ENCODE measurements at regions not wholly inside any gene's neighbourhood (a gene's known extent, or its start where the extent isn't known, plus 50 kb on each side); places are given as distances from the start of the nearest gene placed in this dataset.

- Histone ChIP-seq H3K27ac (ENCODE audit: low read depth, low read length, poor library complexity, severe bottlenecking) (no peak overlapping the region), H4K20me1 (ENCODE audit: insufficient read depth, low read length) (no peaks in the 10 kb centered on the region), H3K79me2 (ENCODE audit: insufficient read depth, low read length) (no peaks in the 10 kb centered on the region), H2AFZ (ENCODE audit: low read length) (no peak overlapping the region), H3K36me3 (ENCODE audit: insufficient read depth, low read length) (no peaks in the 10 kb centered on the region; the same call in 1 of the 2 replicates), H3K9me3 (ENCODE audit: low read length) (0 out of 2 replicates have a peak, but pooled peaks cover 5% of the 10 kb centered on the region), H3K4me2 (ENCODE audit: low read length) (no peak overlapping the region), H3K4me1 (ENCODE audit: insufficient read depth, low read length, severe bottlenecking) (no peaks in the 10 kb centered on the region), H3K9ac (ENCODE audit: low read length) (no peak overlapping the region), H3K27me3 (ENCODE audit: insufficient read depth, low read length) (peaks cover 3% of the 10 kb centered on the region), H3F3A (ENCODE audit: insufficient read depth, low read length) (no peaks in the 10 kb centered on the region), H3K4me3 (ENCODE audit: low read depth, low read length, poor library complexity, severe bottlenecking) (no peak overlapping the region), H3K9me2 (ENCODE audit: low read depth, low read length) (no peaks in the 10 kb centered on the region)
- TF ChIP-seq, protein P1, sequence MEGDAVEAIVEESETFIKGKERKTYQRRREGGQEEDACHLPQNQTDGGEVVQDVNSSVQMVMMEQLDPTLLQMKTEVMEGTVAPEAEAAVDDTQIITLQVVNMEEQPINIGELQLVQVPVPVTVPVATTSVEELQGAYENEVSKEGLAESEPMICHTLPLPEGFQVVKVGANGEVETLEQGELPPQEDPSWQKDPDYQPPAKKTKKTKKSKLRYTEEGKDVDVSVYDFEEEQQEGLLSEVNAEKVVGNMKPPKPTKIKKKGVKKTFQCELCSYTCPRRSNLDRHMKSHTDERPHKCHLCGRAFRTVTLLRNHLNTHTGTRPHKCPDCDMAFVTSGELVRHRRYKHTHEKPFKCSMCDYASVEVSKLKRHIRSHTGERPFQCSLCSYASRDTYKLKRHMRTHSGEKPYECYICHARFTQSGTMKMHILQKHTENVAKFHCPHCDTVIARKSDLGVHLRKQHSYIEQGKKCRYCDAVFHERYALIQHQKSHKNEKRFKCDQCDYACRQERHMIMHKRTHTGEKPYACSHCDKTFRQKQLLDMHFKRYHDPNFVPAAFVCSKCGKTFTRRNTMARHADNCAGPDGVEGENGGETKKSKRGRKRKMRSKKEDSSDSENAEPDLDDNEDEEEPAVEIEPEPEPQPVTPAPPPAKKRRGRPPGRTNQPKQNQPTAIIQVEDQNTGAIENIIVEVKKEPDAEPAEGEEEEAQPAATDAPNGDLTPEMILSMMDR (IDR thresholded peaks at IDR 0.05; ENCODE audit: low read length) = no peak
- no peak for TF ChIP-seq EZH2 (IDR thresholded peaks at IDR 0.05; ENCODE audit: borderline replicate concordance, low read length)
Observed at GRCh38 chr14:89625244-89625713, 208.2 kb upstream of the FOXN3 start.

GRCh38 chr14:89624500-89625156 lies 207.6 kb upstream of the FOXN3 start:
- H2AFZ ChIP-seq (ENCODE audit: low read length) = no peak overlapping the region
- H3K9me2 ChIP-seq (ENCODE audit: low read depth, low read length) = no peaks in the 10 kb centered on the region
- H3F3A ChIP-seq (ENCODE audit: insufficient read depth, low read length) = no peaks in the 10 kb centered on the region
- no peak overlapping the region for H3K4me3 ChIP-seq (ENCODE audit: low read depth, low read length, poor library complexity, severe bottlenecking)
- 0 out of 2 replicates have a peak, but pooled peaks cover 5% of the 10 kb centered on the region for H3K9me3 ChIP-seq (ENCODE audit: low read length)
- H3K9ac ChIP-seq (ENCODE audit: low read length) = no peak overlapping the region
- no peaks in the 10 kb centered on the region for H4K20me1 ChIP-seq (ENCODE audit: insufficient read depth, low read length)
- no peak overlapping the region for H3K27ac ChIP-seq (ENCODE audit: low read depth, low read length, poor library complexity, severe bottlenecking)
- no peaks in the 10 kb centered on the region for H3K79me2 ChIP-seq (ENCODE audit: insufficient read depth, low read length)
- no peaks in the 10 kb centered on the region; the same call in 1 of the 2 replicates for H3K36me3 ChIP-seq (ENCODE audit: insufficient read depth, low read length)
- no peak for TF ChIP-seq EZH2 (IDR thresholded peaks at IDR 0.05; ENCODE audit: borderline replicate concordance, low read length)
- TF ChIP-seq, protein P1 (IDR thresholded peaks at IDR 0.05; ENCODE audit: low read length) = no peak
- H3K27me3 ChIP-seq (ENCODE audit: insufficient read depth, low read length) = peaks cover 3% of the 10 kb centered on the region
- no peak overlapping the region for H3K4me2 ChIP-seq (ENCODE audit: low read length)
- peaks cover under 1% of the 10 kb centered on the region for H3K4me1 ChIP-seq (ENCODE audit: insufficient read depth, low read length, severe bottlenecking)

DNA sequence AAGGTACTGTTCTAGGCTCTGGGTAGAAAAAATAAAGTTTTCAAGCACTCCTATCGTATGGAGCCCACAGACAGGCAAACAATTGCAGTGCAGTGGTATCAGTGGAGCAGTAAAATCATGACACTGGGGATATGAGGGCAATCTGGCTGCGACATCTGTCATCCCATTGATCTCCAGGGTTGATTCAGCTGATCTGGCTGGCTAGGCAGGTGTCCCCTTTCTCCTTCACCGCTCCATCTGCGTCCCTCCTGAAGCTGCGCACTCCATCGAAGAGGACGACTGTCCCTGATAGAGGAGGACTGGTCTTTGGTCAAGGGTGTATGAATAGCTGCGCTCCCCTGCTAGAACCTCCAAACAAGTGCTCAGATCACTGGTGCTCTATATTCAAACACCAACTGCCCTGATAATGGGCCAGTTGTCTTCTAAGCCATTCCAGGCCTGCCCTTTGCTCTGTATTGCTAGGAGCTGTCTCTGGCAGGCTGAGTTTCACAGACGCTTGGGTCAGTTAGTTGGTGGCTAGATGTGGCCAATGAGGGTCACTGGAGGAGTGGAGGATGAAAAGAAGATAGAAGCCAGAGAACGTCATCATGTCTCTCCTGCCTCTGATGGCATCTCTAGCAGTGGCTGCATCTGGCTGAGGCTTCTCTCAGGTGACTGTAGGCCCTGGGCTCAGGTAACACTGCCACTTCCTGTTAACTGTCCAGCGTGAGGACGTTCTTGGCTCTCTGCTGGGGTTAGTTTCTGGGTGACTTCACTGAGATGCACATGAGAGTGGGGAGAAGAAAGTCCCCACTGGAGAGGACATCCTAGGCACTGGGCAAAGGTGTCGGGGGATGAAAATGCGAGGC lies 205.0 kb upstream of the FOXN3 start:
- Histone ChIP-seq H4K20me1 (ENCODE audit: insufficient read depth, low read length) (no peaks in the 10 kb centered on the region), H3K4me3 (ENCODE audit: low read depth, low read length, poor library complexity, severe bottlenecking) (no peak overlapping the region), H3K9me2 (ENCODE audit: low read depth, low read length) (no peaks in the 10 kb centered on the region), H3K27ac (ENCODE audit: low read depth, low read length, poor library complexity, severe bottlenecking) (no peak overlapping the region), H3K4me1 (ENCODE audit: insufficient read depth, low read length, severe bottlenecking) (peaks cover 24% of the 10 kb centered on the region), H2AFZ (ENCODE audit: low read length) (no peak overlapping the region), H3F3A (ENCODE audit: insufficient read depth, low read length) (no peaks in the 10 kb centered on the region), H3K9me3 (ENCODE audit: low read length) (0 out of 2 replicates have a peak, but pooled peaks cover 3% of the 10 kb centered on the region), H3K79me2 (ENCODE audit: insufficient read depth, low read length) (no peaks in the 10 kb centered on the region), H3K27me3 (ENCODE audit: insufficient read depth, low read length) (peaks cover 3% of the 10 kb centered on the region), H3K36me3 (ENCODE audit: insufficient read depth, low read length) (no peaks in the 10 kb centered on the region; the same call in 1 of the 2 replicates), H3K4me2 (ENCODE audit: low read length) (no peak overlapping the region), H3K9ac (ENCODE audit: low read length) (no peak overlapping the region)
- no peak for TF ChIP-seq EZH2 (IDR thresholded peaks at IDR 0.05; ENCODE audit: borderline replicate concordance, low read length)

Data from OCI-LY1 (cell line).